ENCODE measurements at regions not wholly inside any gene's neighbourhood (a gene's known extent, or its start where the extent isn't known, plus 50 kb on each side); places are given as distances from the start of the nearest gene placed in this dataset.
A peak's percentile ranks its signal among the peaks of the same experiment; 100 is the strongest.
"Not testable (repeated sequence)": the region's sequence is repeated elsewhere in the genome, so short reads cannot be mapped to it uniquely, and the experiment has no call there.

DNA sequence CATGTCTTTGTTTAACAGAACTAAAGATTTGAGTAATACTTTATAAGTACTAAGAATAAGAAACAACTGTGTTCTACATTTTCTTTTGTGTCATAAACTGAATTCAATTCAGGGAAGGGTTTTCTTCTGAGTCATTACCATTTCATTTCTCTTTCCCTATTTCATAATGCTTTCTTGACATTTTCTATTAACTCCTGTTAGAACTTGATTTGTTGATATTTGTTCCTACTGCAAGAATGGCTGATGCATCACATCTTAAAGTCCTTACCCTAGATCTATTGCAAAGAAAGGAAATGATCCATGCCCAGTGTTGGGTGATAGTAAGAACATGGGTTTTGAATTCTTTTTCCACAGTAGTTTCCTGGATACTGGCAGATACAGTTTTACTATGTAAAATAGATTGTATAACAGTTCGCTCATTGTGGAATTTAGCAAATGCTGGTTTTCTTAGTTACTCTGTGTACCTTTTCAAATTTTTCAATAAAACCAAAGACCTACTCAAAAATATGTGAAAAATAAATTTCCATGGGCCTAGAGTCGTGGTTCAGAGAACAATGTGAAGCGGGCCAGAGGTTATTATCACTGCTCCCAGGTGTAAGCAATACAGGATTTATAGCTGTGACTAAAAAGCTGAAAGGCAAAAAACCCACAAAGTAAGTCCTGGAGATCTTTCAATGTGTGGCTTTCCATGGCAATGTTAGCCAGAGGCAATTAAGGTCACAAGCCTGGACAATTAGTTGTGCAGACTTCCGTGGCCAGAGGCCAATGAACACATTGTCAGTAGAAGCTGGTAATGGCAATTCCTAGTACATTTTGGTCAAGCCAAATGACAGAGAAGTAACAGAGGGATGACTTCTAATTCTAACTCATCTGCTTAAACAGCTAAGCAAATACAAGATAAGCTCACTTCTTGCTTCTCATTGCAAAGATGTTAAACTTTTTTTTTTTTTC is 127.3 kb upstream of the FAT4 start:
- in situ Hi-C loops (cut with HindIII; ENCODE audit: low pct_unique_long_range_greater_than_20kb, low sequenced_read_pairs) = no loop called here
- TF ChIP-seq JUND (IDR thresholded peaks at IDR 0.05; ENCODE audit: low read depth) = no peak
- peak in 1 of 2 experiments; percentile 50 for DNase-seq (ENCODE audit: low read depth in 1 of 2, low spot score in 1 of 2)

DNA sequence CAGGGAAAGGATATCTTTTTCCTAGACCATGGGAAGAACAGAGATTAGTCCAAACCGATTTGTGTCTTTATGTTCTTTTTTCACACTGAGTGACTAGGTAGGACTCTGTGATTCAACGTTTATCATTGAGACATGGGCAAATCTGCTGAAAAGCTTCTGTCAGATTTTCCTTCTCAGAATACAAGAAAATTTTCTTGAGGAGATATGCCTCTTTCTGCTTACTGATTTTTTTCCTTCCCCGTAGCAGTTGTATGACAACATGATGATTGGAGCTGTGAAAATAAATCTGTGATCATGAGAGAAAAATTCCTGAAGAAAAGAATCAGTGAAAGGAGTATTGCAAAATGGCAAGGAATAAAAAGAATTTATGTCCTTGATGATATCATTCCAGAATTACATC is 130.6 kb upstream of the FAT4 start:
- no peak for TF ChIP-seq JUND (IDR thresholded peaks at IDR 0.05; ENCODE audit: low read depth)
- in situ Hi-C loops (cut with HindIII; ENCODE audit: low pct_unique_long_range_greater_than_20kb, low sequenced_read_pairs) = no loop called here
- no peak for DNase-seq (ENCODE audit: low read depth in 1 of 2, low spot score in 1 of 2)

GRCh38 chr4:125181804-125182203 is 133.0 kb upstream of the FAT4 start:
- in situ Hi-C loops (cut with HindIII; ENCODE audit: low pct_unique_long_range_greater_than_20kb, low sequenced_read_pairs) = no loop called here
- DNase-seq (ENCODE audit: low read depth in 1 of 2, low spot score in 1 of 2) = no peak
- no peak for TF ChIP-seq JUND (IDR thresholded peaks at IDR 0.05; ENCODE audit: low read depth)

DNA sequence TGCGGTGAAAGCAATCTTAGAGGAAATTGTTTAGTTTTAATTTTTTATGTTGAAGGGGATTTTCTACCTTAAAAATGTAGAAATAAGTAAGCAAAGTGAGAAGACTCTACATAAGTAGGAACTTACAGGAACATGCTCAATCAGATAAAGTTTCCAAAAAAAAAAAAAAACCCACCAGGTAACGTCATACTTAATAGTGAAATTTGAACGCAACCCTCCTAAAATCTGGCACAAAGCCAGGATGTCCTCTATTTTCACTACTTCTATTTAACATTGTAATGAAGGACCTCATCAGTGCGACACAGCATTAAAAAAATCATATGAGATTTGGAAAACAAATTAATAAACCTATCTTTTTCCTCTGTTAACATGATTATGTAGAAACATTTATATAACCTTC is 135.0 kb upstream of the FAT4 start:
- no peak for DNase-seq (ENCODE audit: low read depth in 1 of 2, low spot score in 1 of 2)
- no peak for TF ChIP-seq JUND (IDR thresholded peaks at IDR 0.05; ENCODE audit: low read depth)
- in situ Hi-C loops (cut with HindIII; ENCODE audit: low pct_unique_long_range_greater_than_20kb, low sequenced_read_pairs) = no loop called here

DNA sequence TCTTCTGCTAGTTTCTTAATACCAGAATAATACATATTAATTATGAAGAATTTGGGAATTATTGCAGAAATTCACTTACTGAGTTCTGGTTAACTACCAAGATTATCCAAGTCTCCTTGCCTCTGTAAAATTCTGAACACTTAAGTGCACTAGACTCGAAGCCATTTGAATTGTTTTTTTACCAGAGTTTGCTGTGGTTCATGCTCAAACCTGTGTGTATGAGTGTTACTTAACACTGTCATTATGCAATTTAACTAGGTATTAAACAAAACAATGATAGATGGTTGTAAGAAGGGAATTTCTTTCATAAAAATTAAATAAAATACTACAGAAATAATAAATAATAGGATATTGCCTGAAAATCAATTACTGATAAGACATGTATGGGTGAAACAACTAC is 145.6 kb upstream of the FAT4 start:
- in situ Hi-C loops (cut with HindIII; ENCODE audit: low pct_unique_long_range_greater_than_20kb, low sequenced_read_pairs) = no loop called here
- TF ChIP-seq JUND (IDR thresholded peaks at IDR 0.05; ENCODE audit: low read depth) = no peak
- no peak for DNase-seq (ENCODE audit: low read depth in 1 of 2, low spot score in 1 of 2)

- in situ Hi-C loops (cut with HindIII; ENCODE audit: low pct_unique_long_range_greater_than_20kb, low sequenced_read_pairs) = no loop called here
- no peak for TF ChIP-seq JUND (IDR thresholded peaks at IDR 0.05; ENCODE audit: low read depth)
- DNase-seq (ENCODE audit: low read depth in 1 of 2, low spot score in 1 of 2) = no peak
These were observed 146.2 kb upstream of the FAT4 start for GRCh38 chr4:125168531-125168930.

- in situ Hi-C loops (cut with HindIII; ENCODE audit: low pct_unique_long_range_greater_than_20kb, low sequenced_read_pairs); DNase-seq (ENCODE audit: low read depth in 1 of 2, low spot score in 1 of 2): not testable (repeated sequence)
These were observed 148.7 kb upstream of the FAT4 start for GRCh38 chr4:125166012-125166411.

DNA sequence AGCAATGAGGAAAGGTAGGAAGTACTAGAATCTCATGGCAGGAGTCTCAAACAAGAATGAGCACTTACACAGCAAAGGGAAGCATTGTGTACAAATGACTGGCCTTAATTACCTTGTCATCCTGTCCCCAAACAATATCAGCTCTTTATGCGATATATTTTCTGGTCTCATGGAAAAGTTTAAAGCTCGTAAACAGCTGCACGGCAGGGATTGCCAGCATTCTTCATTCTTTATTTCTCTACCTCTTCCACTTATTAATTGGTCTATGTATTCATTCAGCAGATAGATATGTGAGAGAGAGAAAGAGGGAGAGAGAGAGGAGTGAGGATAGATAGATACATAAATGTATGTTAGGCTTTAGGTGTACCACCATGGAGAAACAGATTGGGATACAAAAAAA is 155.8 kb upstream of the FAT4 start:
- no peak for TF ChIP-seq JUND (IDR thresholded peaks at IDR 0.05; ENCODE audit: low read depth)
- no peak for DNase-seq (ENCODE audit: low read depth in 1 of 2, low spot score in 1 of 2)
- in situ Hi-C loops (cut with HindIII; ENCODE audit: low pct_unique_long_range_greater_than_20kb, low sequenced_read_pairs) = no loop called here

DNA sequence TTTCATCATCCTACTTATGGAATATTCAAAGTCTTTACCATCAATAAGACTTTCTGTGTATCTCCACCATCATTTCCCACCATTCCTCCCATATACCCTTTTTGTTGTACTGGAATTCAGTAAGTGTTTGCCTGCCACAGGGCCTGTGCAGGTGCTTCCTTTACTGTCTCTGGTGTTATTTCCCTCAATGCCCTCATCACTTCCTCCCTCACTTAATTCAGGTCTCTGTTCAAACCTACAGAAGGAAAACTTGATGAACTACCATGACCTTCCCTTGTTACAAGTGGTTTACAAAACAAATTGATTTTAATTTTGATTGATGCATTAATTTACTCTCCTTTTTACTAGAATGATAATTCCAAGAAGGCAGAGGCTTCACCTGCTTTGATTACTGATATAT is 159.5 kb upstream of the FAT4 start:
- in situ Hi-C loops (cut with HindIII; ENCODE audit: low pct_unique_long_range_greater_than_20kb, low sequenced_read_pairs) = no loop called here
- DNase-seq (ENCODE audit: low read depth in 1 of 2, low spot score in 1 of 2) = no peak
- TF ChIP-seq JUND (IDR thresholded peaks at IDR 0.05; ENCODE audit: low read depth) = no peak

- in situ Hi-C loops (cut with HindIII; ENCODE audit: low pct_unique_long_range_greater_than_20kb, low sequenced_read_pairs) = no loop called here
- no peak for TF ChIP-seq JUND (IDR thresholded peaks at IDR 0.05; ENCODE audit: low read depth)
- DNase-seq (ENCODE audit: low read depth in 1 of 2, low spot score in 1 of 2) = no peak
These were observed 173.7 kb upstream of the FAT4 start for GRCh38 chr4:125140966-125141495.

GRCh38 chr4:125135652-125136051 is 179.1 kb upstream of the FAT4 start:
- in situ Hi-C loops (cut with HindIII; ENCODE audit: low pct_unique_long_range_greater_than_20kb, low sequenced_read_pairs) = no loop called here
- TF ChIP-seq JUND (IDR thresholded peaks at IDR 0.05; ENCODE audit: low read depth) = no peak

GRCh38 chr4:125132729-125133128 is 182.0 kb upstream of the FAT4 start:
- no peak for TF ChIP-seq JUND (IDR thresholded peaks at IDR 0.05; ENCODE audit: low read depth)
- in situ Hi-C loops (cut with HindIII; ENCODE audit: low pct_unique_long_range_greater_than_20kb, low sequenced_read_pairs) = no loop called here
- no peak for DNase-seq (ENCODE audit: low read depth in 1 of 2, low spot score in 1 of 2)

More at GRCh38 chr4:125135652-125136051, 179.1 kb upstream of the FAT4 start:
- DNase-seq (ENCODE audit: low read depth in 1 of 2, low spot score in 1 of 2) = no peak

- no peak for TF ChIP-seq JUND (IDR thresholded peaks at IDR 0.05; ENCODE audit: low read depth)
- in situ Hi-C loops (cut with HindIII; ENCODE audit: low pct_unique_long_range_greater_than_20kb, low sequenced_read_pairs) = no loop called here
- DNase-seq (ENCODE audit: low read depth in 1 of 2, low spot score in 1 of 2) = no peak
These were observed 182.7 kb upstream of the FAT4 start for GRCh38 chr4:125131891-125132680.

All from T47D (cell line).